PC-3 (cell line): ENCODE measurements at regions not wholly inside any gene's neighbourhood (a gene's known extent, or its start where the extent isn't known, plus 50 kb on each side); places are given as distances from the start of the nearest gene placed in this dataset.

Experiments used
- CTCF ChIP-seq: fragments of 300-600 bp; sonication (generic); conservative IDR thresholded peaks from 2 replicates; pipeline ENCODE4 v1.5.1; 2017; ENCODE audit warnings: antibody characterized with exemption, low read depth, mild to moderate bottlenecking, low read length
- EZH2 ChIP-seq: fragments of 300-600 bp; sonication (generic); IDR thresholded peaks from one replicate; pipeline ENCODE4 v1.6.1; 2017; ENCODE audit warnings: antibody characterized with exemption, mild to moderate bottlenecking, low read length; ENCODE audit not compliant: unreplicated experiment

GRCh38 chr5:17154211-17154996 is 63.0 kb upstream of the BASP1 start:
- TF ChIP-seq CTCF (no peak), EZH2 (no peak)
